Astrocyte (in vitro differentiated cells and primary cell): ENCODE measurements at regions not wholly inside any gene's neighbourhood (a gene's known extent, or its start where the extent isn't known, plus 50 kb on each side); places are given as distances from the start of the nearest gene placed in this dataset.

Source experiments
- DNase-seq: peaks from one replicate; pipeline ENCODE4 v3.0.0-alpha.2; 2010; ENCODE audit warnings: low read depth
- FAIRE-seq: peaks from 2 replicates; lab custom pipeline; 2011; peaks lifted over from hg19 to GRCh38; lab: Jason Lieb, UNC
- H2AFZ ChIP-seq: 2 replicates; pipeline ENCODE4 v1.6.0; 2012; ENCODE audit warnings: low read depth, low read length, inconsistent platforms
- H3K27ac ChIP-seq: 2 replicates; pipeline ENCODE4 v1.5.1; 2011; ENCODE audit warnings: low read depth, low read length, inconsistent platforms
- H3K27me3 ChIP-seq: 2 replicates; pipeline ENCODE4 v1.6.0; 2011; ENCODE audit warnings: low read length, inconsistent platforms; ENCODE audit not compliant: insufficient read depth
- H3K36me3 ChIP-seq: 2 replicates; pipeline ENCODE4 v1.5.1; 2011; ENCODE audit warnings: low read length, inconsistent platforms; ENCODE audit not compliant: insufficient read depth
- H3K4me1 ChIP-seq: 2 replicates; pipeline ENCODE4 v1.5.1; 2011; ENCODE audit warnings: low read length, inconsistent platforms; ENCODE audit not compliant: insufficient read depth
- H3K4me2 ChIP-seq: 2 replicates; pipeline ENCODE4 v1.6.0; 2012; ENCODE audit warnings: low read length, inconsistent platforms
- H3K4me3 ChIP-seq: 2 replicates; pipeline ENCODE4 v1.5.1; 2011; ENCODE audit warnings: low read depth, mild to moderate bottlenecking, low read length, inconsistent platforms; ENCODE audit not compliant: insufficient read depth
- H3K79me2 ChIP-seq: 2 replicates; pipeline ENCODE4 v1.6.0; 2012; ENCODE audit warnings: mild to moderate bottlenecking, low read length, inconsistent platforms; ENCODE audit not compliant: insufficient read depth
- H3K9ac ChIP-seq: 2 replicates; pipeline ENCODE4 v1.6.0; 2012; ENCODE audit warnings: mild to moderate bottlenecking, low read length, inconsistent platforms
- H3K9me3 ChIP-seq: 2 replicates; pipeline ENCODE4 v1.5.1; 2012; ENCODE audit warnings: low read depth, mild to moderate bottlenecking, low read length, inconsistent platforms; ENCODE audit not compliant: insufficient read depth
- H4K20me1 ChIP-seq: 2 replicates; pipeline ENCODE4 v1.6.0; 2012; ENCODE audit warnings: low read length, inconsistent platforms; ENCODE audit not compliant: insufficient read depth
- H3K27ac Mint-ChIP-seq: one replicate; pipeline ENCODE4 v1.8.0; 2021; ENCODE audit warnings: mild to moderate bottlenecking, mixed read lengths; ENCODE audit not compliant: unreplicated experiment
- H3K27me3 Mint-ChIP-seq: one replicate; pipeline ENCODE4 v1.8.0; 2021; ENCODE audit warnings: low read depth, mixed read lengths; ENCODE audit not compliant: unreplicated experiment
- H3K36me3 Mint-ChIP-seq: one replicate; pipeline ENCODE4 v1.8.0; 2021; ENCODE audit warnings: low read depth, mixed read lengths; ENCODE audit not compliant: unreplicated experiment
- H3K4me1 Mint-ChIP-seq: one replicate; pipeline ENCODE4 v1.8.0; 2021; ENCODE audit warnings: low read depth, mixed read lengths; ENCODE audit not compliant: unreplicated experiment
- H3K4me3 Mint-ChIP-seq: one replicate; pipeline ENCODE4 v1.8.0; 2021; ENCODE audit warnings: mild to moderate bottlenecking, moderate library complexity, mixed read lengths; ENCODE audit not compliant: unreplicated experiment
- H3K9me3 Mint-ChIP-seq: one replicate; pipeline ENCODE4 v1.8.0; 2021; ENCODE audit warnings: mild to moderate bottlenecking, mixed read lengths; ENCODE audit not compliant: unreplicated experiment
- EZH2 ChIP-seq: IDR thresholded peaks from 2 replicates; pipeline ENCODE4 v1.6.1; 2012; ENCODE audit warnings: mild to moderate bottlenecking, low read length, inconsistent platforms; ENCODE audit not compliant: insufficient read depth
- TF ChIP-seq, protein P1 (sequence below): IDR thresholded peaks from 2 replicates; pipeline ENCODE4 v1.5.1; 2011; ENCODE audit warnings: low read depth, mild to moderate bottlenecking, inconsistent platforms, low read length, moderate library complexity; ENCODE audit not compliant: insufficient read depth

DNA sequence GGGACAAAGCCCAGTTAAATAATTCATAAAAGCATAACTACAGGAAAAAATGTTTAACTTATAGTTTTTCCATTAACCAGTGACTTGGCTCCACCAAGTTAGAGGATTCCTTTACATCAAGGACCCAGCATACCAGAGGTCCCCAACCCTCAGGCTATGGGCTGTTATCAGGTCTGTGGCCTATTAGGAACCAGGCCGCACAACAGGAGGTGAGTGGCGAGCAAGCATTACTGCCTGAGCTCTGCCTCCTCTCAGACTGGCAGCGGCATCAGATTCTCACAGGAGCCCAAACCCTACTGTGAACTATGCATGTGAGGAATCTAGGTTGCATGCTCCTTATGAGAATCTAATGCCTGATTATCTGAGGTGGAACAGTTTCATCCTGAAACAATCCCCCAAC is 303.1 kb downstream of the ELAVL2 start:
- no peaks in the 10 kb centered on the region for H3K27me3 Mint-ChIP-seq
- Histone ChIP-seq H3K4me1 (no peaks in the 10 kb centered on the region), H3K9me3 (no peaks in the 10 kb centered on the region), H4K20me1 (no peaks in the 10 kb centered on the region), H3K27ac (no peak overlapping the region), H2AFZ (no peak overlapping the region), H3K79me2 (no peaks in the 10 kb centered on the region), H3K9ac (no peak overlapping the region), H3K36me3 (no peaks in the 10 kb centered on the region), H3K4me2 (no peak overlapping the region), H3K4me3 (no peak overlapping the region), H3K27me3 (no peaks in the 10 kb centered on the region)
- DNase-seq = no peak
- H3K36me3 Mint-ChIP-seq = peaks cover 3% of the 10 kb centered on the region
- FAIRE-seq = no peak
- no peak overlapping the region for H3K27ac Mint-ChIP-seq
- no peak overlapping the region for H3K4me3 Mint-ChIP-seq
- peaks cover 20% of the 10 kb centered on the region for H3K4me1 Mint-ChIP-seq
- TF ChIP-seq, protein P1, sequence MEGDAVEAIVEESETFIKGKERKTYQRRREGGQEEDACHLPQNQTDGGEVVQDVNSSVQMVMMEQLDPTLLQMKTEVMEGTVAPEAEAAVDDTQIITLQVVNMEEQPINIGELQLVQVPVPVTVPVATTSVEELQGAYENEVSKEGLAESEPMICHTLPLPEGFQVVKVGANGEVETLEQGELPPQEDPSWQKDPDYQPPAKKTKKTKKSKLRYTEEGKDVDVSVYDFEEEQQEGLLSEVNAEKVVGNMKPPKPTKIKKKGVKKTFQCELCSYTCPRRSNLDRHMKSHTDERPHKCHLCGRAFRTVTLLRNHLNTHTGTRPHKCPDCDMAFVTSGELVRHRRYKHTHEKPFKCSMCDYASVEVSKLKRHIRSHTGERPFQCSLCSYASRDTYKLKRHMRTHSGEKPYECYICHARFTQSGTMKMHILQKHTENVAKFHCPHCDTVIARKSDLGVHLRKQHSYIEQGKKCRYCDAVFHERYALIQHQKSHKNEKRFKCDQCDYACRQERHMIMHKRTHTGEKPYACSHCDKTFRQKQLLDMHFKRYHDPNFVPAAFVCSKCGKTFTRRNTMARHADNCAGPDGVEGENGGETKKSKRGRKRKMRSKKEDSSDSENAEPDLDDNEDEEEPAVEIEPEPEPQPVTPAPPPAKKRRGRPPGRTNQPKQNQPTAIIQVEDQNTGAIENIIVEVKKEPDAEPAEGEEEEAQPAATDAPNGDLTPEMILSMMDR = no peak
- TF ChIP-seq EZH2 = no peak
- peaks cover 5% of the 10 kb centered on the region for H3K9me3 Mint-ChIP-seq

DNA sequence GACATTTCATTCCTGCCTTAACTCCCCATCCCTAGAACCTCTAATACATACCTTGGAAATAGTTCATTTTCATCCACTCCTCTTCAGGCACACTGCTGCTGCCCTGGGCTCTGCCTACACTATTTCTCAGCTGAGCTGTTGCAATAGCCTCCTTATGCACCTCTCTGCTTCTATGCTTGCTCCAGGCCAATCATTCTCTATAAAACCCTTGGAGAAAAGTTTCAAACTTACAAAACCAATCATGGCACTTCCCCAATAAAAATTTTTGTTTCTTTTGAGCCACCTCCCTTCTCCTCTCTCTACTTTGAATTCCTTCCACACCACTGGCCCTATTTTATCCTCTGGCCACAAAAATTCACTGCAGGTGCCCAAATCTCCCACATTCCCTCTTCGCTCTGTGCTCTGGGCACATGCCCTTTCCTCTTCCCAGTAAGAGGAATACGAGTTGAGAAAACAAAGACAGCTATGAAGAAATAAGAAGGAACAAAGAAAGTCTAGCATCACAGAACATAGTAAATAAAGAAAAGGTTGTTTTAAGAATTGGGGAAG is 301.4 kb downstream of the ELAVL2 start:
- no peak overlapping the region for H2AFZ ChIP-seq
- no peaks in the 10 kb centered on the region for H3K4me1 ChIP-seq
- H4K20me1 ChIP-seq = no peaks in the 10 kb centered on the region
- no peaks in the 10 kb centered on the region for H3K36me3 ChIP-seq
- no peaks in the 10 kb centered on the region for H3K27me3 ChIP-seq
- FAIRE-seq (no peak), DNase-seq (peak; percentile 16)
- no peak overlapping the region for H3K4me3 Mint-ChIP-seq
- no peaks in the 10 kb centered on the region for H3K27me3 Mint-ChIP-seq
- TF ChIP-seq, protein P1 = no peak
- TF ChIP-seq EZH2 = no peak
- H3K9me3 ChIP-seq = no peaks in the 10 kb centered on the region
- no peak overlapping the region for H3K27ac ChIP-seq
- H3K79me2 ChIP-seq = no peaks in the 10 kb centered on the region
- H3K4me2 ChIP-seq = no peak overlapping the region
- H3K9ac ChIP-seq = no peak overlapping the region
- no peaks in the 10 kb centered on the region for H3K36me3 Mint-ChIP-seq
- peaks cover 20% of the 10 kb centered on the region for H3K4me1 Mint-ChIP-seq
- H3K4me3 ChIP-seq = no peak overlapping the region
- H3K27ac Mint-ChIP-seq = no peak overlapping the region
- H3K9me3 Mint-ChIP-seq = no peaks in the 10 kb centered on the region

DNA sequence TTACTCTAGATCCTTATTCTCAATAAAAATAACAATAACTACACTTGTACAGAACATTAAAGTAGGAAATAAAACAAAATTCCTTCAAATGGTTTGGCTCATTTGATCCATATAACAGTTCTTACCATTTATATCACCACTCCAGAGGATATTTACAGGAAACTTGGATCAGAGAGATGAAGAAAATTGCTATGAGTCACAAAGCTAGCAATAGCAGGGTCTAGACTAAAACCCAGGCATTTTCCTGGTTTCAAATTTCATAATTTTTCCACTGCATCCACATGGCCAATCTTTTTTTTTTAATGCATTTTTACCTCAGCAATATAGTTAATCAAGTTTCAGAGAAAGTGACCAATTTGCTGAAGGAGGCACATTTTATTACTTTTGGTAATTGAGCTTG is 299.2 kb downstream of the ELAVL2 start:
- H3K36me3 Mint-ChIP-seq = no peaks in the 10 kb centered on the region
- H3K36me3 ChIP-seq = no peaks in the 10 kb centered on the region
- peak; percentile 13 for DNase-seq
- H2AFZ ChIP-seq = no peak overlapping the region
- no peaks in the 10 kb centered on the region for H3K79me2 ChIP-seq
- H3K4me1 Mint-ChIP-seq = peaks cover 20% of the 10 kb centered on the region
- H3K4me3 Mint-ChIP-seq = no peak overlapping the region
- no peak overlapping the region for H3K27ac Mint-ChIP-seq
- no peak overlapping the region for H3K9ac ChIP-seq
- no peaks in the 10 kb centered on the region for H3K27me3 ChIP-seq
- H3K4me2 ChIP-seq = no peak overlapping the region
- H4K20me1 ChIP-seq = no peaks in the 10 kb centered on the region
- no peak overlapping the region for H3K27ac ChIP-seq
- no peaks in the 10 kb centered on the region for H3K4me1 ChIP-seq
- H3K9me3 ChIP-seq = no peaks in the 10 kb centered on the region
- no peak for TF ChIP-seq EZH2
- TF ChIP-seq, protein P1 = no peak
- H3K9me3 Mint-ChIP-seq = no peaks in the 10 kb centered on the region
- H3K27me3 Mint-ChIP-seq = no peaks in the 10 kb centered on the region
- H3K4me3 ChIP-seq = no peak overlapping the region
- no peak for FAIRE-seq
